SK-N-MC (cell line): ENCODE measurements at regions not wholly inside any gene's neighbourhood (a gene's known extent, or its start where the extent isn't known, plus 50 kb on each side); places are given as distances from the start of the nearest gene placed in this dataset.

Source experiments
- EZH2 ChIP-seq: fragments of 200-600 bp; sonication (generic); IDR thresholded peaks from one replicate; pipeline ENCODE4 v1.6.1; 2017; ENCODE audit warnings: antibody characterized with exemption
- FOXP2 ChIP-seq: optimal IDR thresholded peaks from 2 replicates; pipeline ENCODE3; 2011; ENCODE audit warnings: mild to moderate bottlenecking, moderate library complexity; ENCODE audit not compliant: insufficient read depth; ENCODE audit errors: extremely low read length, control extremely low read depth
- POLR2AphosphoS5 ChIP-seq: IDR thresholded peaks from 2 replicates; pipeline ENCODE4 v1.6.1; 2012; ENCODE audit warnings: mild to moderate bottlenecking, low read depth, low read length, borderline replicate concordance

DNA sequence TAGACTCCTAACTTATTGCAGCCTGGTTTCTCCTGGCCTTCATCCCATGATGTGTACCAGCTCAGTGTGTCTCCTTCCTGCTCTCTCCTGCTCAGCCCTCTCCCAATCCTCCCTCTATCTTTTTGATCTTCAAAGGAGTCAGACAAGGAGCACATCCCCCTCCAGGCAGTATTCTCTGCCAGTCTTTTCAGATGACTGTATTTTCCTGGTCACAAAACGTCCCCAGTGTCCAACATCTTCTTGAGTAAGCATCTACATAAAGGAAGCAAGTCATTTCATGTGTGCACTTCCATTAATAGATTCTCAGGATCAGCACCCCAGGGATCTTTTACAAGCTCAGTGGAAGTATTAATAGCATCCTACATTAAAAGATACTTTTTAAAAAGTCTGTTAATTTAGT lies 148.9 kb upstream of the THBS1 start:
- TF ChIP-seq FOXP2, result no peak
- TF ChIP-seq POLR2AphosphoS5, result no peak
- no peak for TF ChIP-seq EZH2
